Choroid plexus epithelial cell (primary cell): ENCODE measurements at regions not wholly inside any gene's neighbourhood (a gene's known extent, or its start where the extent isn't known, plus 50 kb on each side); places are given as distances from the start of the nearest gene placed in this dataset.

Experiments
- DNase-seq: peaks from one replicate; pipeline ENCODE4 v3.0.0-alpha.2; 2010; ENCODE audit warnings: low read depth
- H3K4me3 ChIP-seq: 2 replicates; pipeline ENCODE4 v1.5.1; 2011; ENCODE audit warnings: low read depth, mild to moderate bottlenecking, control low read depth, low read length, moderate library complexity
- CTCF ChIP-seq: conservative IDR thresholded peaks from 2 replicates; pipeline ENCODE4 v1.5.1; 2011; ENCODE audit warnings: low read depth, mild to moderate bottlenecking, control low read depth, inconsistent platforms, low read length, moderate library complexity

GRCh38 chr5:22970491-22970890, 117.3 kb upstream of the CDH12 start:
- DNase-seq: no peak
- no peak for TF ChIP-seq CTCF
- H3K4me3 ChIP-seq: no peak overlapping the region

GRCh38 chr5:22968386-22968785, 115.2 kb upstream of the CDH12 start:
- no peak overlapping the region for H3K4me3 ChIP-seq
- TF ChIP-seq CTCF: no peak

GRCh38 chr5:22965960-22966359, 112.8 kb upstream of the CDH12 start:
- H3K4me3 ChIP-seq: no peak overlapping the region
- TF ChIP-seq CTCF: no peak
- DNase-seq: no peak

More at GRCh38 chr5:22968386-22968785, 115.2 kb upstream of the CDH12 start:
- DNase-seq: no peak

GRCh38 chr5:22964632-22965031, 111.5 kb upstream of the CDH12 start:
- no peak for TF ChIP-seq CTCF
- H3K4me3 ChIP-seq: no peak overlapping the region
- no peak for DNase-seq

- no peak overlapping the region for H3K4me3 ChIP-seq
- no peak for TF ChIP-seq CTCF
- no peak for DNase-seq
These were observed 105.5 kb upstream of the CDH12 start for GRCh38 chr5:22958462-22959262.

GRCh38 chr5:22947921-22948320, 94.8 kb upstream of the CDH12 start:
- no peak for DNase-seq
- no peak overlapping the region for H3K4me3 ChIP-seq
- TF ChIP-seq CTCF: no peak

DNA sequence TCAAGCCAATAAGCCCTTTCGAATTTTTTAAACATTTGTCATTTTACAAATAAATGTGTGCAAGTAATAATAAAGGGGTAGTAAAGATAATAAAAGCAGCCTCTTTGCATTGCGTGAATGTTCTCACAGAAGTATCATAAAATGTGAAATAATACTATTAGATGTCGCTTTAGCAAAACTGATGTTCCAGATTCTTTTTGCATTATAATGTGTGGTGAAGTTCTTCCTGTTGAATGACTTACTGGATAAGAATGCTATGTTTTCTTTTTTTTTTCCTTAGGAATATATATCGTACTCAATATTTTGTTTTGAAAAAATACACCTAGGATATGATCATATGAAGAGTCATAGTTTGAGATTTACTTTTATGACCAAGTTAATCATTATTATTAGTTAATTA, 85.2 kb upstream of the CDH12 start:
- TF ChIP-seq CTCF: no peak
- peak; percentile 50 for DNase-seq
- no peak overlapping the region for H3K4me3 ChIP-seq
